ENCODE measurements at regions not wholly inside any gene's neighbourhood (a gene's known extent, or its start where the extent isn't known, plus 50 kb on each side); places are given as distances from the start of the nearest gene placed in this dataset.

- H3K4me2 ChIP-seq (ENCODE audit: low read length) = no peak overlapping the region
- BruUV-seq (replicated peaks) = no TSS peak
These were observed 87.7 kb downstream of the TFAP2C start for GRCh38 chr20:56716806-56717205.

GRCh38 chr20:56718816-56719215 lies 89.7 kb downstream of the TFAP2C start:
- no TSS peak for BruUV-seq (replicated peaks)
- H3K79me2 ChIP-seq (ENCODE audit: low read length) = no peaks in the 10 kb centered on the region
- DNase-seq (no peak), ATAC-seq (no peak)
- intact Hi-C loops (cut with micrococcal nuclease) = no loop called here
- H3K9ac ChIP-seq (ENCODE audit: low read length) = no peak overlapping the region
- H3K36me3 ChIP-seq (ENCODE audit: low read depth, low read length) = no peaks in the 10 kb centered on the region
- no peak overlapping the region for H3K4me3 ChIP-seq (ENCODE audit: low read length)
- no peaks in the 10 kb centered on the region for H3K9me3 ChIP-seq (ENCODE audit: low read length)
- H3K27me3 ChIP-seq (ENCODE audit: low read length) = no peaks in the 10 kb centered on the region
- no peaks in the 10 kb centered on the region for H3F3A ChIP-seq (ENCODE audit: low read length, unreplicated experiment)
- H2AFZ ChIP-seq (ENCODE audit: low read length) = no peak overlapping the region
- H3K4me1 ChIP-seq (ENCODE audit: insufficient read depth, low read length) = no peaks in the 10 kb centered on the region
- H3K4me2 ChIP-seq (ENCODE audit: low read length) = no peak overlapping the region
- CTCF ChIA-PET = no interaction called here
- POLR2A ChIA-PET (ENCODE audit: unreplicated experiment) = no interaction called here
- no peak overlapping the region for H3K27ac ChIP-seq (ENCODE audit: low read length)
- no peaks in the 10 kb centered on the region for H4K20me1 ChIP-seq (ENCODE audit: low read length)
- TF ChIP-seq EZH2phosphoT487 (IDR thresholded peaks at IDR 0.05; ENCODE audit: borderline replicate concordance, low read length) (no peak), EZH2 (IDR thresholded peaks at IDR 0.05; ENCODE audit: low read length, unreplicated experiment) (no peak), CTCF (conservative IDR thresholded peaks at IDR 0.05; ENCODE audit: low read depth, low read length) (no peak)
- no peaks in the 10 kb centered on the region for H3K9me2 ChIP-seq (replicated peaks; ENCODE audit: low read length)

More at GRCh38 chr20:56716806-56717205, 87.7 kb downstream of the TFAP2C start:
- Histone ChIP-seq H3K9ac (ENCODE audit: low read length) (no peak overlapping the region), H3F3A (ENCODE audit: low read length, unreplicated experiment) (no peaks in the 10 kb centered on the region), H3K27me3 (ENCODE audit: low read length) (no peaks in the 10 kb centered on the region), H3K4me1 (ENCODE audit: insufficient read depth, low read length) (peaks cover 7% of the 10 kb centered on the region), H3K4me3 (ENCODE audit: low read length) (no peak overlapping the region), H2AFZ (ENCODE audit: low read length) (no peak overlapping the region), H3K9me3 (ENCODE audit: low read length) (no peaks in the 10 kb centered on the region), H3K9me2 (replicated peaks; ENCODE audit: low read length) (no peaks in the 10 kb centered on the region), H3K36me3 (ENCODE audit: low read depth, low read length) (no peaks in the 10 kb centered on the region), H3K79me2 (ENCODE audit: low read length) (no peaks in the 10 kb centered on the region), H3K27ac (ENCODE audit: low read length) (no peak overlapping the region), H4K20me1 (ENCODE audit: low read length) (no peaks in the 10 kb centered on the region)
- ChIA-PET CTCF (no interaction called here), POLR2A (ENCODE audit: unreplicated experiment) (no interaction called here)
- intact Hi-C loops (cut with micrococcal nuclease) = no loop called here
- DNase-seq = no peak
- TF ChIP-seq EZH2phosphoT487 (IDR thresholded peaks at IDR 0.05; ENCODE audit: borderline replicate concordance, low read length) = no peak
- TF ChIP-seq CTCF (conservative IDR thresholded peaks at IDR 0.05; ENCODE audit: low read depth, low read length) = no peak
- no peak for TF ChIP-seq EZH2 (IDR thresholded peaks at IDR 0.05; ENCODE audit: low read length, unreplicated experiment)
- ATAC-seq = no peak

- Histone ChIP-seq H3K36me3 (ENCODE audit: low read depth, low read length) (no peaks in the 10 kb centered on the region), H2AFZ (ENCODE audit: low read length) (no peak overlapping the region), H3K4me2 (ENCODE audit: low read length) (no peak overlapping the region), H3K4me3 (ENCODE audit: low read length) (no peak overlapping the region), H4K20me1 (ENCODE audit: low read length) (no peaks in the 10 kb centered on the region), H3K4me1 (ENCODE audit: insufficient read depth, low read length) (no peaks in the 10 kb centered on the region), H3K9me3 (ENCODE audit: low read length) (no peaks in the 10 kb centered on the region), H3K27me3 (ENCODE audit: low read length) (no peaks in the 10 kb centered on the region), H3F3A (ENCODE audit: low read length, unreplicated experiment) (no peaks in the 10 kb centered on the region), H3K9me2 (replicated peaks; ENCODE audit: low read length) (no peaks in the 10 kb centered on the region), H3K79me2 (ENCODE audit: low read length) (no peaks in the 10 kb centered on the region), H3K27ac (ENCODE audit: low read length) (no peak overlapping the region), H3K9ac (ENCODE audit: low read length) (no peak overlapping the region)
- ChIA-PET CTCF (no interaction called here), POLR2A (ENCODE audit: unreplicated experiment) (no interaction called here)
- no peak for ATAC-seq
- DNase-seq = no peak
- intact Hi-C loops (cut with micrococcal nuclease) = no loop called here
- no peak for TF ChIP-seq EZH2 (IDR thresholded peaks at IDR 0.05; ENCODE audit: low read length, unreplicated experiment)
- BruUV-seq (replicated peaks) = no TSS peak
These were observed 91.6 kb downstream of the TFAP2C start for GRCh38 chr20:56720620-56721213.

All from PC-3 (cell line).